ENCODE measurements at regions not wholly inside any gene's neighbourhood (a gene's known extent, or its start where the extent isn't known, plus 50 kb on each side); places are given as distances from the start of the nearest gene placed in this dataset.

DNA sequence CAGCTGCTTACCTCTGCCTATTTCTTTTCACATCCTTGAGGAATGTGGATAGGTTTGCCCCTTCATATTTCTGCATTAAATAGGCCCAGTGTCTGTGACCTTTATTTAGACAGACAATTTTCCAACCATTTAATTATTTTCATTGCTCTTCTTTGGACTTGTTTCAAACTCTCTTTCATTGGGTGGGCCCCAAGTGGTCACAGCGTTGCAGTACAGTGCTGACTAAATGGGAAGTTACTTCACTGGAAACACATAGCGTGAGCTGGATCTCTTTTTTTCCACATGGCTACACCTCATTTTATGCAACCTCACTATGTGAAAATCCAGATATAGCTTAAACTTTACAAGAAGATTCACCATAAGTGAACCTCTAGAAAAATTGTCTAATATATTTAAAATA lies 438.9 kb downstream of the ADAMTS20 start:
- Histone ChIP-seq H3K9ac (ENCODE audit: insufficient read depth, low read length, poor library complexity, severe bottlenecking) (no peak overlapping the region), H3K9me3 (replicated peaks in 1 of 2; ENCODE audit: control insufficient read depth in 1 of 2, insufficient read depth in 1 of 2, low read length in 2 of 2) (no peaks in the 10 kb centered on the region), H2AFZ (ENCODE audit: insufficient read depth, low read depth, low read length, poor library complexity, severe bottlenecking) (no peak overlapping the region), H3K79me2 (ENCODE audit: insufficient read depth, low read length) (no peaks in the 10 kb centered on the region), H4K20me1 (ENCODE audit: insufficient read depth, low read length) (no peaks in the 10 kb centered on the region), H3K4me2 (replicated peaks; ENCODE audit: extremely low read depth, low read length, poor library complexity, severe bottlenecking) (no peak overlapping the region), H3K4me3 (replicated peaks in 1 of 3; ENCODE audit: low read depth in 2 of 3, low read length in 3 of 3) (no peak overlapping the region), H3K36me3 (replicated peaks in 1 of 2; ENCODE audit: control insufficient read depth in 1 of 2, insufficient read depth in 2 of 2, low read length in 2 of 2) (no peaks in the 10 kb centered on the region), H3K27ac (ENCODE audit: low read depth in 1 of 2, low read length in 2 of 2) (no peak overlapping the region), H3K4me1 (ENCODE audit: control insufficient read depth in 1 of 2, insufficient read depth in 2 of 2, low read length in 2 of 2) (no peaks in the 10 kb centered on the region), H3K27me3 (ENCODE audit: control insufficient read depth in 2 of 2, insufficient read depth in 2 of 2, low read length in 2 of 2) (no peaks in the 10 kb centered on the region)
- H3K9me3 Mint-ChIP-seq: peaks cover 0 to 9% (median 0%) of the 10 kb centered on the region in 7 donors
- intact Hi-C loops (cut with micrococcal nuclease): no loop called here
- H3K27ac Mint-ChIP-seq: no peak overlapping the region
- WGBS (ENCODE audit: insufficient coverage): 29% methylated on average over 1 of the region's 2 CpGs
- H3K27me3 Mint-ChIP-seq (ENCODE audit: low read depth in 3 of 3): no peaks in the 10 kb centered on the region
- no peak overlapping the region for H3K4me3 Mint-ChIP-seq
- no peaks in the 10 kb centered on the region for H3K36me3 Mint-ChIP-seq
- DNase-seq: no peak
- peaks cover 5% of the 10 kb centered on the region for H3K4me1 Mint-ChIP-seq
- TF ChIP-seq, protein P1, sequence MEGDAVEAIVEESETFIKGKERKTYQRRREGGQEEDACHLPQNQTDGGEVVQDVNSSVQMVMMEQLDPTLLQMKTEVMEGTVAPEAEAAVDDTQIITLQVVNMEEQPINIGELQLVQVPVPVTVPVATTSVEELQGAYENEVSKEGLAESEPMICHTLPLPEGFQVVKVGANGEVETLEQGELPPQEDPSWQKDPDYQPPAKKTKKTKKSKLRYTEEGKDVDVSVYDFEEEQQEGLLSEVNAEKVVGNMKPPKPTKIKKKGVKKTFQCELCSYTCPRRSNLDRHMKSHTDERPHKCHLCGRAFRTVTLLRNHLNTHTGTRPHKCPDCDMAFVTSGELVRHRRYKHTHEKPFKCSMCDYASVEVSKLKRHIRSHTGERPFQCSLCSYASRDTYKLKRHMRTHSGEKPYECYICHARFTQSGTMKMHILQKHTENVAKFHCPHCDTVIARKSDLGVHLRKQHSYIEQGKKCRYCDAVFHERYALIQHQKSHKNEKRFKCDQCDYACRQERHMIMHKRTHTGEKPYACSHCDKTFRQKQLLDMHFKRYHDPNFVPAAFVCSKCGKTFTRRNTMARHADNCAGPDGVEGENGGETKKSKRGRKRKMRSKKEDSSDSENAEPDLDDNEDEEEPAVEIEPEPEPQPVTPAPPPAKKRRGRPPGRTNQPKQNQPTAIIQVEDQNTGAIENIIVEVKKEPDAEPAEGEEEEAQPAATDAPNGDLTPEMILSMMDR (IDR thresholded peaks at IDR 0.05): no peak

DNA sequence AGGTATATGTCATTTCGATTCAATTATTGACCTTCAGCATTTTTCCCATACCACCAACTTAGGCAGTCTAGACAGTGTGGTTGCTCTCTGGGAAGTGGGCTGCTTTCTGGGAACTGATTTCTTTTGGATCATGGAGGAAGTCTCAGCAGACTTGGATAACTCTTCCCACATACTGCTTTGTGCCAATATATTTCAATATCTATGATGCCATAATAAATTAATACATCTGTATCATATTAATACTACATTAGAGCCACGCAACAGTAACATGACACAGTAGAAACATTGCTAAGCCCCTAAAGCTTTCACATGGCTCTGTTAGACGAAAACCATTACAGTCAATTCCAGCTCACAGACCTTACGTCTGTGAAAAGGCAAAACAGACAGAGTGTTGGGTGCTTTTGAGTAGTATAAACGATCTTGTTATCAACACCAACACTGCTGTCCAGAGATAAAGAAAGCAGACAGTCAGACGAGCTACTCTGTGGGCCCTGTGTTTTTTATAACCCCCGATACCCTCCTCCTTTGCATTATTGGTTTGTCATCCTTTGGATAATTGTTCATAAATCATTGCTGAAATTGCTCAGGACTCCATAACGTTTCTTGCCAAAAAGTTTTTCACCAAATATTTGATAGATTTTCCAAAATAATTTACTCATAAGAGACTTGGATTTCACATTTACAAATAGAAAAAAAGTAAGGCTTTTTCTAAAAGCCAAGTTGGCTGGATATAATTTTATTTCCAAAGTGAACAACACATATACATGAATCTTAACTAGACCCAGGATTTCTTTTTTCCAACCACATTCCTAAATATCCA lies 439.7 kb downstream of the ADAMTS20 start:
- TF ChIP-seq, protein P1 (IDR thresholded peaks at IDR 0.05): no peak
- Histone ChIP-seq H3K4me3 (replicated peaks in 1 of 3; ENCODE audit: low read depth in 2 of 3, low read length in 3 of 3) (no peak overlapping the region), H3K4me1 (ENCODE audit: control insufficient read depth in 1 of 2, insufficient read depth in 2 of 2, low read length in 2 of 2) (no peaks in the 10 kb centered on the region), H3K27me3 (ENCODE audit: control insufficient read depth in 2 of 2, insufficient read depth in 2 of 2, low read length in 2 of 2) (no peaks in the 10 kb centered on the region), H3K27ac (ENCODE audit: low read depth in 1 of 2, low read length in 2 of 2) (no peak overlapping the region), H3K9ac (ENCODE audit: insufficient read depth, low read length, poor library complexity, severe bottlenecking) (no peak overlapping the region), H3K36me3 (replicated peaks in 1 of 2; ENCODE audit: control insufficient read depth in 1 of 2, insufficient read depth in 2 of 2, low read length in 2 of 2) (no peaks in the 10 kb centered on the region), H3K79me2 (ENCODE audit: insufficient read depth, low read length) (no peaks in the 10 kb centered on the region), H3K4me2 (replicated peaks; ENCODE audit: extremely low read depth, low read length, poor library complexity, severe bottlenecking) (no peak overlapping the region), H2AFZ (ENCODE audit: insufficient read depth, low read depth, low read length, poor library complexity, severe bottlenecking) (no peak overlapping the region), H4K20me1 (ENCODE audit: insufficient read depth, low read length) (no peaks in the 10 kb centered on the region), H3K9me3 (replicated peaks in 1 of 2; ENCODE audit: control insufficient read depth in 1 of 2, insufficient read depth in 1 of 2, low read length in 2 of 2) (no peaks in the 10 kb centered on the region)
- no peak for DNase-seq
- intact Hi-C loops (cut with micrococcal nuclease): no loop called here
- Mint-ChIP-seq H3K27ac (no peak overlapping the region), H3K27me3 (ENCODE audit: low read depth in 3 of 3) (no peaks in the 10 kb centered on the region), H3K36me3 (no peaks in the 10 kb centered on the region), H3K4me3 (no peak overlapping the region), H3K9me3 (peaks cover 0 to 8% (median 0%) of the 10 kb centered on the region in 7 donors), H3K4me1 (peaks cover 5% of the 10 kb centered on the region)
- WGBS (ENCODE audit: insufficient coverage): no CpG with 5 or more reads among the region's 8 CpGs
